ENCODE measurements at regions not wholly inside any gene's neighbourhood (a gene's known extent, or its start where the extent isn't known, plus 50 kb on each side); places are given as distances from the start of the nearest gene placed in this dataset.

DNA sequence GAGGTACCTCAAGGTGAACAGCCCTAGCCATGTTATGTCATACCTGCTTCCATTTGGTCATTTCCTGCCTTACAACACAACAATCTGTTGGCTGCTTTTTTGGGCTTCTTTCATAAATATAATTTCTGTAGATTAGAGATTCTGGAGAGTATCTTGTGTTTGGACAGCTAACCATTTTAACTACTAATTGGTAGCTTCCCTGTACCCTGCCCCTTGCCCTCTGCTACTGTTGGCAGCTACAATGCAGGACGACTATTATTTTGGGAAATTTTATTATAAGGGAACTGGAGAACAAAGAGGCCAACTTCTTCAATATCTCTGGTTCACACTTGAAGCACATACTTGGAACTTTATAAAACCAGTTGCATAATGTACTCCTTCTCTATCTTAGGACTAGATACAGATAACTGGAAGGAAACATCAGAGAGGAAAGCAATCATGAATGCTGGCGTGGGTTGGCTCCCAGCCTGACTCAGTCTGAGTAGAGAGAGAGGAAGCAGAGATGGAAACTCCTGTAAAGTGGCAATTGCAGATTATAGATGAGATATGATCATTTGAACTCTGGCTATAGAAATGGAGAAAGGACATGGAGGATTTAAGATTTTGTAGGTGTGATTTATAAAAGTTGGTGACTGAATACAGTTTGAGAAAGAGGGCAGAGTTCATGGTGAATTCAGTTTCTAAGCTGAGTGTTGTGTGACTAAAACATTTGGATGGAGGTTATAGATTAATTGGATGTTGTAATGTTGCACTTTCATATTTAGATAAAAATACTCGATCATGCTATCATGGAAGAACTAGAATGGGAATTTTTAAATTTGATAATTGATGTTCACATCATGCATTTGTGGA lies 74.5 kb downstream of the MDH1 start:
- no peak for TF ChIP-seq POLR2A (IDR thresholded peaks at IDR 0.05)
- TF ChIP-seq, protein P1, sequence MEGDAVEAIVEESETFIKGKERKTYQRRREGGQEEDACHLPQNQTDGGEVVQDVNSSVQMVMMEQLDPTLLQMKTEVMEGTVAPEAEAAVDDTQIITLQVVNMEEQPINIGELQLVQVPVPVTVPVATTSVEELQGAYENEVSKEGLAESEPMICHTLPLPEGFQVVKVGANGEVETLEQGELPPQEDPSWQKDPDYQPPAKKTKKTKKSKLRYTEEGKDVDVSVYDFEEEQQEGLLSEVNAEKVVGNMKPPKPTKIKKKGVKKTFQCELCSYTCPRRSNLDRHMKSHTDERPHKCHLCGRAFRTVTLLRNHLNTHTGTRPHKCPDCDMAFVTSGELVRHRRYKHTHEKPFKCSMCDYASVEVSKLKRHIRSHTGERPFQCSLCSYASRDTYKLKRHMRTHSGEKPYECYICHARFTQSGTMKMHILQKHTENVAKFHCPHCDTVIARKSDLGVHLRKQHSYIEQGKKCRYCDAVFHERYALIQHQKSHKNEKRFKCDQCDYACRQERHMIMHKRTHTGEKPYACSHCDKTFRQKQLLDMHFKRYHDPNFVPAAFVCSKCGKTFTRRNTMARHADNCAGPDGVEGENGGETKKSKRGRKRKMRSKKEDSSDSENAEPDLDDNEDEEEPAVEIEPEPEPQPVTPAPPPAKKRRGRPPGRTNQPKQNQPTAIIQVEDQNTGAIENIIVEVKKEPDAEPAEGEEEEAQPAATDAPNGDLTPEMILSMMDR (IDR thresholded peaks at IDR 0.05), result no peak

Data from uterus (tissue), 2 donors.